H1 (cell line): ENCODE measurements at regions not wholly inside any gene's neighbourhood (a gene's known extent, or its start where the extent isn't known, plus 50 kb on each side); places are given as distances from the start of the nearest gene placed in this dataset.

Experiments
- CTCF ChIA-PET: fragments of 300-600 bp; sonication (Branson Sonifier 250); formaldehyde crosslinking; loops from one replicate; lab custom pipeline; 2021; ENCODE audit not compliant: partially characterized antibody; lab: Charles Lee
- POLR2A ChIA-PET: fragments of 300-600 bp; sonication (Branson Sonifier 250); formaldehyde crosslinking; loops from one replicate; lab custom pipeline; 2021; ENCODE audit warnings: inconsistent platforms; ENCODE audit not compliant: partially characterized antibody; lab: Charles Lee
- DNase-seq, 2 experiments: peaks; one replicate each; pipeline versions ENCODE4 v3.0.0 to v3.0.0-alpha.2; 2010 to 2022; ENCODE audit warnings: low spot score in 2 of 2, low read depth in 1 of 2, mixed read lengths in 1 of 2
- FAIRE-seq: peaks from 2 replicates; lab custom pipeline; 2011; peaks lifted over from hg19 to GRCh38; lab: Jason Lieb, UNC
- H2AFZ ChIP-seq: 2 replicates; pipeline ENCODE4 v1.8.1; 2012; ENCODE audit warnings: low read length, inconsistent platforms
- H2AK5ac ChIP-seq: 2 replicates; pipeline ENCODE4 v1.6.1; 2013; ENCODE audit warnings: low read depth, low read length
- H2BK120ac ChIP-seq: replicated peaks from 2 replicates; pipeline ENCODE3; 2013; ENCODE audit warnings: low read depth, low read length, inconsistent platforms
- H2BK12ac ChIP-seq: 2 replicates; pipeline ENCODE4 v1.6.1; 2013; ENCODE audit warnings: low read depth, low read length
- H2BK15ac ChIP-seq: 2 replicates; pipeline ENCODE4 v1.6.1; 2013; ENCODE audit warnings: low read length
- H2BK20ac ChIP-seq: 2 replicates; pipeline ENCODE4 v1.6.1; 2013; ENCODE audit warnings: low read length
- H2BK5ac ChIP-seq: 2 replicates; pipeline ENCODE4 v1.6.1; 2013; ENCODE audit warnings: low read depth, low read length
- H3K14ac ChIP-seq: 2 replicates; pipeline ENCODE4 v1.6.1; 2013; ENCODE audit warnings: inconsistent platforms; ENCODE audit not compliant: insufficient read length
- H3K18ac ChIP-seq: 2 replicates; pipeline ENCODE4 v1.6.1; 2013; ENCODE audit warnings: low read length; ENCODE audit errors: extremely low read depth
- H3K23ac ChIP-seq: 2 replicates; pipeline ENCODE4 v1.6.1; 2013; ENCODE audit warnings: inconsistent platforms; ENCODE audit not compliant: insufficient read length
- H3K23me2 ChIP-seq: 2 replicates; pipeline ENCODE4 v1.6.1; 2013; ENCODE audit warnings: low read depth, low read length
- H3K27ac ChIP-seq: 2 replicates; pipeline ENCODE4 v1.6.1; 2011; ENCODE audit warnings: low read depth, low read length, inconsistent platforms
- H3K27me3 ChIP-seq, 4 experiments: replicated peaks in 1 of 4; 1 replicate in 1 of 4; 2 replicates in 3 of 4; pipeline versions ENCODE4 v1.6.1 to v1.8.1; 2011 to 2013; ENCODE audit warnings: low read length in 3 of 4, mild to moderate bottlenecking in 3 of 4, inconsistent platforms in 2 of 4, mixed read lengths in 2 of 4, moderate library complexity in 1 of 4; ENCODE audit not compliant: control insufficient read depth in 3 of 4, insufficient read depth in 3 of 4; ENCODE audit errors: extremely low read depth in 1 of 4
- H3K36me3 ChIP-seq, 4 experiments: 2 replicates each; pipeline versions ENCODE4 v1.6.1 to v1.8.1; 2011 to 2013; ENCODE audit warnings: mild to moderate bottlenecking in 4 of 4, low read length in 3 of 4, moderate library complexity in 2 of 4, control low read depth in 1 of 4, inconsistent platforms in 1 of 4; ENCODE audit not compliant: insufficient read depth in 4 of 4, control insufficient read depth in 2 of 4
- H3K4ac ChIP-seq: replicated peaks from 2 replicates; pipeline ENCODE3; 2013; ENCODE audit warnings: low read length, low read depth, mixed read lengths, inconsistent platforms; ENCODE audit not compliant: insufficient read length
- H3K4me1 ChIP-seq, 4 experiments: replicated peaks in 1 of 4; 1 replicate in 1 of 4; 2 replicates in 3 of 4; pipeline versions ENCODE4 v1.6.1 to v1.8.1; 2011 to 2013; ENCODE audit warnings: low read length in 3 of 4, inconsistent platforms in 2 of 4, mixed read lengths in 1 of 4; ENCODE audit not compliant: insufficient read depth in 4 of 4, control insufficient read depth in 3 of 4
- H3K4me2 ChIP-seq, 2 experiments: 2 replicates each; pipeline versions ENCODE4 v1.6.1 to v1.8.1; 2011 to 2013; ENCODE audit warnings: low read depth in 2 of 2, low read length in 2 of 2, control low read depth in 1 of 2, inconsistent platforms in 1 of 2, mild to moderate bottlenecking in 1 of 2; ENCODE audit not compliant: insufficient read depth in 1 of 2
- H3K4me3 ChIP-seq, 4 experiments: fragments of 200-600, 300-600 bp in 1 of 4; sonication (generic), shearing (Covaris generic), sonication (Bioruptor Twin) in 1 of 4; 2 replicates each; pipeline versions ENCODE4 v1.5.1 to v1.8.1; 2011 to 2016; ENCODE audit warnings: low read length in 4 of 4, low read depth in 3 of 4, control low read depth in 2 of 4, inconsistent platforms in 2 of 4, mild to moderate bottlenecking in 2 of 4, mixed read lengths in 1 of 4, moderate library complexity in 1 of 4; ENCODE audit not compliant: insufficient read depth in 2 of 4; ENCODE audit errors: extremely low read depth in 1 of 4
- H3K56ac ChIP-seq: replicated peaks from 2 replicates; pipeline ENCODE3; 2013; ENCODE audit warnings: low read depth, mild to moderate bottlenecking, mixed read lengths, low read length, inconsistent platforms; ENCODE audit not compliant: insufficient read length
- H3K79me1 ChIP-seq: 2 replicates; pipeline ENCODE4 v1.6.1; 2013; ENCODE audit warnings: low read depth, low read length, control low read depth
- H3K79me2 ChIP-seq, 2 experiments: 2 replicates each; pipeline versions ENCODE4 v1.6.1 to v1.8.1; 2012 to 2013; ENCODE audit warnings: low read length in 2 of 2, mild to moderate bottlenecking in 2 of 2, inconsistent platforms in 1 of 2; ENCODE audit not compliant: insufficient read depth in 2 of 2, control insufficient read depth in 1 of 2
- H3K9ac ChIP-seq, 4 experiments: replicated peaks in 1 of 4; 1 replicate in 1 of 4; 2 replicates in 3 of 4; pipeline versions ENCODE4 v1.6.1 to v1.8.1; 2011 to 2013; ENCODE audit warnings: low read depth in 3 of 4, low read length in 3 of 4, control low read depth in 2 of 4, mild to moderate bottlenecking in 2 of 4, moderate library complexity in 2 of 4, inconsistent platforms in 1 of 4; ENCODE audit errors: extremely low read depth in 1 of 4
- H3K9me3 ChIP-seq, 2 experiments: 2 replicates each; pipeline versions ENCODE4 v1.6.1 to v1.8.1; 2012 to 2013; ENCODE audit warnings: mild to moderate bottlenecking in 2 of 2, moderate library complexity in 2 of 2, control low read depth in 1 of 2, inconsistent platforms in 1 of 2, low read depth in 1 of 2, low read length in 1 of 2, mixed read lengths in 1 of 2; ENCODE audit not compliant: insufficient read depth in 2 of 2
- H4K20me1 ChIP-seq, 2 experiments: replicated peaks in 1 of 2; 2 replicates each; pipeline versions ENCODE3 to v1.8.1; 2011 to 2013; ENCODE audit warnings: inconsistent platforms in 2 of 2, low read length in 2 of 2, mild to moderate bottlenecking in 1 of 2; ENCODE audit not compliant: insufficient read depth in 2 of 2, control insufficient read depth in 1 of 2
- H4K5ac ChIP-seq: 2 replicates; pipeline ENCODE4 v1.6.1; 2013; ENCODE audit warnings: low read length, low read depth, mixed read lengths, inconsistent platforms; ENCODE audit not compliant: insufficient read length
- H4K8ac ChIP-seq: 2 replicates; pipeline ENCODE4 v1.8.0; 2013; ENCODE audit warnings: mild to moderate bottlenecking, moderate library complexity, low read length, inconsistent platforms; ENCODE audit not compliant: insufficient read depth; ENCODE audit errors: extremely low read depth
- H4K91ac ChIP-seq: replicated peaks from 2 replicates; pipeline ENCODE3; 2013; ENCODE audit warnings: low read length, mixed read lengths, inconsistent platforms; ENCODE audit not compliant: insufficient read length
- GTF2F1 ChIP-seq: IDR thresholded peaks from 2 replicates; pipeline ENCODE4 v1.6.1; 2012; ENCODE audit warnings: low read depth, low read length, improper control_type of control experiment, borderline replicate concordance
- PHF8 ChIP-seq: fragments of 200-600 bp; sonication (generic); conservative IDR thresholded peaks from 2 replicates; pipeline ENCODE4 v1.7.1; 2012; ENCODE audit warnings: low read depth, mild to moderate bottlenecking, inconsistent platforms, low read length, moderate library complexity
- RFX5 ChIP-seq: IDR thresholded peaks from 2 replicates; pipeline ENCODE4 v1.6.1; 2011; ENCODE audit warnings: low read depth, low read length, improper control_type of control experiment, borderline replicate concordance
- SP2 ChIP-seq: IDR thresholded peaks from 2 replicates; pipeline ENCODE4 v1.6.1; 2012; ENCODE audit warnings: mild to moderate bottlenecking, low read length, inconsistent platforms
- SUZ12 ChIP-seq: fragments of 200-600 bp; sonication (generic); IDR thresholded peaks from 2 replicates; pipeline ENCODE4 v1.6.1; 2012; ENCODE audit warnings: mild to moderate bottlenecking, inconsistent platforms, low read length, moderate library complexity, mixed read lengths
- USF2 ChIP-seq: IDR thresholded peaks from 2 replicates; pipeline ENCODE4 v1.6.1; 2011; ENCODE audit warnings: low read length, improper control_type of control experiment
- WGBS, 2 experiments: shearing (Covaris generic) in 1 of 2; methylation state at CpG; one replicate each; pipeline versions ENCODE4 v1.1.6 to v1.1.7; 2013 to 2015; ENCODE audit warnings: low lambda C conversion rate in 2 of 2, mixed read lengths in 2 of 2, inconsistent platforms in 1 of 2, low coverage in 1 of 2, missing lambda C conversion rate in 1 of 2; ENCODE audit not compliant: insufficient replicate concordance in 2 of 2, insufficient coverage in 1 of 2, insufficient read length in 1 of 2; ENCODE audit errors: extremely low coverage in 1 of 2, missing lambda C conversion rate in 1 of 2; 5-methylcytosine and 5-hydroxymethylcytosine counted together

GRCh38 chr7:96784597-96784996 lies 75.0 kb upstream of the SEM1 start:
- H3K18ac ChIP-seq, result no peak overlapping the region
- ChIA-PET CTCF (interaction anchor here (1.1 to 1.4 kb wide), 4 partner anchors 10 to 369 kb away, joined by 3 to 5 read pairs (median 3); no protein-coding TSS in a partner anchor), POLR2A (no interaction called here)
- no peak overlapping the region for H2BK12ac ChIP-seq
- no peak overlapping the region for H3K27ac ChIP-seq
- H3K4me3 ChIP-seq, result no peak overlapping the region
- H4K5ac ChIP-seq, result no peak overlapping the region
- no peak overlapping the region for H4K91ac ChIP-seq
- H2BK15ac ChIP-seq, result no peak overlapping the region
- H3K36me3 ChIP-seq, result no peaks in the 10 kb centered on the region; a peak in 1 of 8 replicates
- H2AK5ac ChIP-seq, result no peak overlapping the region
- 83% methylated on average over 1 of the region's 1 CpG; no CpG with 5 or more reads in 1 of the 2 experiments for WGBS, 2 experiments
- TF ChIP-seq SUZ12 (no peak), USF2 (no peak), RFX5 (no peak), SP2 (no peak), GTF2F1 (no peak), PHF8 (no peak)
- no peak overlapping the region for H3K4ac ChIP-seq
- H3K27me3 ChIP-seq, result no peaks in the 10 kb centered on the region
- H3K9me3 ChIP-seq, result no peaks in the 10 kb centered on the region
- H4K8ac ChIP-seq, result no peak overlapping the region
- H3K23me2 ChIP-seq, result no peaks in the 10 kb centered on the region; the same call in 1 of the 2 replicates
- no peak overlapping the region for H3K9ac ChIP-seq
- H3K14ac ChIP-seq, result no peak overlapping the region
- no peaks in the 10 kb centered on the region for H3K79me1 ChIP-seq
- H2BK5ac ChIP-seq, result no peak overlapping the region
- H3K79me2 ChIP-seq, result no peaks in the 10 kb centered on the region
- DNase-seq, result no peak
- H2BK20ac ChIP-seq, result no peak overlapping the region
- H2AFZ ChIP-seq, result no peak overlapping the region
- H4K20me1 ChIP-seq, result no peaks in the 10 kb centered on the region
- no peak overlapping the region for H2BK120ac ChIP-seq
- no peak overlapping the region for H3K4me2 ChIP-seq
- FAIRE-seq, result no peak
- peaks cover 4 to 15% (median 12%) of the 10 kb centered on the region in 4 experiments for H3K4me1 ChIP-seq
- H3K23ac ChIP-seq, result no peak overlapping the region
- no peak overlapping the region for H3K56ac ChIP-seq
